ENCODE measurements at regions not wholly inside any gene's neighbourhood (a gene's known extent, or its start where the extent isn't known, plus 50 kb on each side); places are given as distances from the start of the nearest gene placed in this dataset.
"Not testable (repeated sequence)": the region's sequence is repeated elsewhere in the genome, so short reads cannot be mapped to it uniquely, and the experiment has no call there.

- no peak for FAIRE-seq
Measured at GRCh38 chr14:66025779-66026178, 460.4 kb upstream of the CCDC196 start.

DNA sequence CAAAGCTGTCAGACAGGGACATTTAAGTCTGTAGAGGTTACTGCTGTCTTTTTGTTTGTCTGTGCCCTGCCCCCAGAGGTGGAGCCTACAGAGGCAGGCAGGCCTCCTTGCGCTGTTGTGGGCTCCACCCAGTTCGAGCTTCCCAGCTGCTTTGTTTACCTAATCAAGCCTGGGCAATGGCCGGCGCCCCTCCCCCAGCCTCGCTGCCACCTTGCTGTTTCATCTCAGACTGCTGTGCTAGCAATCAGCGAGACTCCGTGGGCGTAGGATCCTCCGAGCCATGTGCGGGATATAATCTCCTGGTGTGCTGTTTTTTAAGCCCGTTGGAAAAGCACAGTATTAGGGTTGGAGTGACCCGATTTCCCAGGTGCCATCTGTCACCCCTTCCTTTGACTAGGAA lies 454.2 kb upstream of the CCDC196 start:
- FAIRE-seq, result not testable (repeated sequence)

- FAIRE-seq, result no peak
Measured at GRCh38 chr14:66032800-66033199, 453.4 kb upstream of the CCDC196 start.

DNA sequence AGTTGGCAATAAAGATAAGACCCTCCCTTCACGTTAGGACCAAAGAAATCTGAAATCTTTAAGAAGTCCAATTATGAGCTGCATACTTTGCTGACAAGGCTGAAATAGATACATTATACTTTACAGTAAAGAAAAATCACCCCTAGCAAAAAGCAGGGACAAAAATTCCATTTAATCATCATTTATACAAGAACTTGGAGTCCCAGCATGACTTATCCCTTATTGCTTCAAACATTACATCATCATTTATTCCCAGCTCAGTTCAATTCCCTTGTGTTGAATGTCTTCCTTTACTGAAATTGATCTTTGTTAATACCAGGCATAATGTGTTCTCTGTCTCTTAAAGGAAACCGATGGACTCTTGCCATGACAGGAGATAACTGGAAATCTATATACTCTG lies 449.6 kb upstream of the CCDC196 start:
- no peak for FAIRE-seq

- FAIRE-seq, result no peak
Measured at GRCh38 chr14:66037361-66037760, 448.8 kb upstream of the CCDC196 start.

GRCh38 chr14:66038212-66038611 lies 448.0 kb upstream of the CCDC196 start:
- FAIRE-seq, result no peak

GRCh38 chr14:66038618-66039017 lies 447.6 kb upstream of the CCDC196 start:
- FAIRE-seq, result no peak

DNA sequence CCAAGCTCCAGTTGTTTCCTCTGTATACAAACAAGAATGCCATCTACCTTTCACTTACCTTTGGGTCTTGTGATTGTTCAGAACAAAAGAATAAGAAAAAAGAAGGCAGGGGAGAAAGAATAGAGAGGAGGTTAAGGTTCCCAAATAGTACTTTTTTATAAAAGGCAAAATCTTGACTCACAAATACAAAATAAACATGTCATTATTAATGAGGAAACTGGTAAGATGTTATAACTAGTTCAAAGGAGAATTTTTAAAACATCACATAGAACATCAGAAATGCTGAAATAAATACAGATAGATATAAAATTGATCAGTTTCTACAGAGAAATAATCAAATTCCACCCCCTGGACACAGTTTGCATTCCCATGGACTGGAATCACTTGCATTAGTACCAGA lies 446.7 kb upstream of the CCDC196 start:
- FAIRE-seq, result no peak

DNA sequence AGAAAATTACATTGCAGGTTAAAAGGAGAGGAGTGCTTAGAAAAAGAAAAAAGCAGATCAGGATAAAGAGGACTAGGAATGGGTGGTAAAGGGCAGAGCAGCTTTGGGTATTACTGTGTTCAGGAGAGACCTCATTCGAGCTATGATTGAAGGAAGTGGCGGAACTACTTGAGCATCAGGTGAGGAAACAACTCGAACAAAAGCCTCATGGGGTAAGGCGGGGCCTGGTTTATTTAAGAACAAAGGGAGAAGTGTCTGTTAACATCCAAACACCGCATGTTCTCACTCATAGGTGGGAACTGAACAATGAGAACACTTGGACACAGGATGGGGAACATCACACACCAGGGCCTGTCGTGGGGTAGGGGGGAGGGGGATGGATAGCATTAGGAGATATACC lies 444.6 kb upstream of the CCDC196 start:
- no peak for FAIRE-seq

DNA sequence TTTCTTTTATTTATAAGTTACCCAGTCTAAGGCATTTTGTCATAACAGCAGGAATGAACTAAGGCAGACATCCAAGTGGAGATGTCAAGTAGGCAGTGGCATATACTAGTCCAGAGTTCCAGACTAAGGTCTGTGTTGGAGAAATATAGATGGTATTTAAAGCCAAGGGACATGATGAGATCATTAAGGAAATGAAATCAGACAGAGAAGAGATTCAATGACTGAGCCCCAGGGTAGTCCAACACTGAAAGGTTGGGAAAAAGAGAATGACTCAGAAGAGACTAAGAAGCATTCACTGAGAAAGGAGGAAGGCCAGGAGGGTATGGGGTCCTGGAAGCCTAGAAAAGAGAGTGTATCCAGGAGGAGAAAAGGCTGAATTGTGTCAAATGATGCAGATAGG lies 442.2 kb upstream of the CCDC196 start:
- FAIRE-seq, result no peak

DNA sequence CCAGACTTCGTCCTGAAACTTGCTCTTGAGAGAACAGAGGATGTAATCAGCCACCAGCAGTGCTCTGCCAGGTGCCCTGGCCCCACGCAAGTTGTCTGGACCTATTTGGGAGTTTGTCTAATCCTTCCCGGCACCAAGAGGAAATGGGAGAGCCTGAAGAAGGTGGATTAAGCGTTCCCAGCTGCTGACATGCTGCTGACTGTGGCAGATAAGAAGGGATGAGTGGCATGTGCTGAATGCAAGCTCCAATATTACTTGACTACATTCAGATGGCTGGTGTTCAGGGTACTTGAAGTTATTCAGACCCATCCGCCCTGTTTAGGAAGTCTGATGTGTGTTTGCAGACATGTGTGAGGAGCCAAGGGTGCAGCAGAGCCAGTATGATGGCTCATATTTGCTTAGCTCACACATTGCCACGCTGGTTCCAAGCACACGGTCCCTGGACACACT lies 440.6 kb upstream of the CCDC196 start:
- no peak for FAIRE-seq

GRCh38 chr14:66046035-66046434 lies 440.1 kb upstream of the CCDC196 start:
- FAIRE-seq, result no peak

- no peak for FAIRE-seq
Measured at GRCh38 chr14:66046591-66046990, 439.6 kb upstream of the CCDC196 start.

DNA sequence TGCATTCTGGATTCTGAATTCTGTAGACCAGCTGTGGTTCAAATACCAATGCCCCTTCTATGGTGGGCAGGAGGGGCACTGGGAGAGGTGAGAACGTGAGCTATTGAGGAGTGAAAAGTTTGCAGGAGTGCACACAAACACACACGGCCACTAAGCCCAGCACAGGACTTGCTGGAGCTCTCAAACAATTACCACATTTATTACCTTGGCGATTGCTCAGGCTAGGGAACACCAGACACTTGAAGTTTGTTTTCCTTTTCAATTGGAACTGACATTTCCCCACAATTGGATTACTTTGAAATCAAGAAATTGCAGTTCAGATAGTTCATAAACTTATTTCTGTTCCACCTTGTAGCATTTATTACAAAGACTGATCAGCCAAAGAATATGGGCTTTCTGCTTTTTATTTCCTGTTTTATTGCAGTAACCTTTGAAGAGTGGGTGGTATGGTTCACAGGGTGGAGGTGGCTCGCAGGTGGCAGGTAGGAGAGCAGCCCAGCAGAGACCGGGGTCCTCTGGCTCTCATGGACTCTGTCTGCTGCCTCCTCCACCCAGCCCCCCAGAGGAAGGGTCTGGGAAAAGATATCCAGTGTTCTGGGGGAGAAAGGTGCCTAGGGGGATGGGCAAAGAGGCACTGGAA lies 429.8 kb upstream of the CCDC196 start:
- no peak for FAIRE-seq

GRCh38 chr14:66056926-66057552 lies 429.1 kb upstream of the CCDC196 start:
- no peak for FAIRE-seq

- FAIRE-seq, result no peak
Measured at GRCh38 chr14:66065188-66065587, 421.0 kb upstream of the CCDC196 start.

GRCh38 chr14:66066981-66067776 lies 419.0 kb upstream of the CCDC196 start:
- FAIRE-seq, result no peak

DNA sequence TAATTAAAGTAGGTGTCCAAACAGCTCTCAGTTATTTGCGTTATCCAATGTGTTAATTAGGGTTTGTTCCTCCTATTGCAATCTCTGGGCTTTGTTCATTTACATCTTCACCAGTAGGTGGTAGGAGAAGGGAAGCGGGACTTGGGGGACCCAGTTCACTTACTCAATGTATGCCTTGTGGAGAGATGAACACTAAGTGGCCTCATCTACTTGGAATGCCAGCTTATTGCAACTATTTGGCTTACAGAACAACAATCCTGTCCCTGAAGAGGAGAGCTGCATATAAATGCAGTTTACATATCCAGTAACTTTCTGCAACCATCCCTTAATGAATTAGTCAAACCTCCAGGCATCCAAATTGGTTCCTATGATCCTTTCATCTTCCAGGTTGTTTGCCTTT lies 417.1 kb upstream of the CCDC196 start:
- no peak for FAIRE-seq

GRCh38 chr14:66069830-66070541 lies 416.2 kb upstream of the CCDC196 start:
- FAIRE-seq, result no peak

DNA sequence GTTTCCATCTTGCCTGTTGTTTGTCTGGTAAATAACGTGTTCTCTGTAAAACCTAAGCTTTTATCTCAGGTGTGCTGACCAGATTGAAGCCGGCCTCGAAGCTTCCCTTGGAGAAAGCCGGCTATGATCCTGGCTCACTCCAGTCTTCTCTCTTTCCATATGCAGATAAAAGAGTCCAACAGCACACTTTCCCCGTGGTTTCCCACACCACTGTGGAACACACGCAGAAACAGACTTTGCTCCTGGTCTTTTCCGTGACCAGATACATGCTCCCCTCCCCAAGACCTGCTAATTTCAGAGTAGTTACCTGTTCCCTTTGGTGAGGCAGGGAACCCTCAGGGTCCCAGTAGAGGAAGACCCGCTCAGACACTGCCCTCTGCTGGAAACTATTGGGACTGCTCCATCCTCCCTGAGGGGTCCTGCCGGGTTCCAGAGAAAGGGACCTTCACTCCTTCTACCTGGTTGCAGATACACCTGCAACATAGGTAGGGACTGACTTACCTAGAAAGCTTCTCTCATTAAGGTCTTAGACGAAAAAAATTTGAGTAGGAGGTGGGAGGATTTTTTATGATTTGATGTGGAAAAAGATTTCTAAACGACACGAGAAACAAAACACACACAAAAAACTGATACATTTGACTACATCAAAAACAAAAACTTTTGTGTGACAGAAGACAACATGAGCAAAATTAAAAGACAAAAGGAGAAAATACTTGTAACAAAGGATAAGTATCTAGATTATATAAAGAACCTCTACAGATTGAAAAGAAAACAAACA lies 415.4 kb upstream of the CCDC196 start:
- no peak for FAIRE-seq

GRCh38 chr14:66072190-66073084 lies 413.7 kb upstream of the CCDC196 start:
- FAIRE-seq, result no peak

DNA sequence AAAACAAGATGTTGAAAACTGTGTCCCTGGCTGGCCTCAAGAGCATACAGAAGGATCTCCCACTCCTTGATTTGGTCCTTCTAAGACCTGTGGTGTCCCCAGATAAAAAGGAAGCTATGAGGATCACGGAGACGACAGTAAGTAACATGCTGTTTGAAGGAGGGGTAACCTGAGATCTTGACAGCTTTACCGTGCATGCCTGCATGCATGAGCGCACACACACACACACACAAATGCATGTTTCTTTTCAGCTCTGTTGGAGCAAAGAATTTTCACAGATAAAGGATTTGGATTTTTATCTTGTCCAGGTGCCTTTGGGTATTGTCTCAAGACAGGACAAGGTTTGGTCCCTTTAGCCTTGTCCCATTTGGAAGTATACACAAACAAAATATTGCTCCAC lies 411.6 kb upstream of the CCDC196 start:
- no peak for FAIRE-seq

Data from islet of Langerhans (tissue), 1 donor.